Lung (tissue), 11 donors: ENCODE measurements at regions not wholly inside any gene's neighbourhood (a gene's known extent, or its start where the extent isn't known, plus 50 kb on each side); places are given as distances from the start of the nearest gene placed in this dataset.

ENCODE experiments used
- ATAC-seq: fragments of 200-7000 bp; cut with Tn5 transposase; one replicate; pipeline ENCODE4 v1.9.1; 2020; ENCODE audit warnings: moderate number of reproducible peaks; ENCODE audit not compliant: insufficient read depth, low FRiP score
- DNase-seq, 3 donors: peaks; one replicate each; pipeline ENCODE4 v3.0.0-alpha.2; 2013 to 2017
- H3K27ac ChIP-seq, 2 donors: one replicate each; pipeline ENCODE4 v1.5.1; 2013; ENCODE audit warnings: mild to moderate bottlenecking in 2 of 2, moderate library complexity in 2 of 2, control low read depth in 1 of 2, inconsistent platforms in 1 of 2, low read depth in 1 of 2, low read length in 1 of 2
- H3K27me3 ChIP-seq, 3 donors: one replicate each; pipeline ENCODE4 v1.5.1; 2013; ENCODE audit warnings: low read length in 2 of 3; ENCODE audit not compliant: control insufficient read depth in 3 of 3, insufficient read depth in 3 of 3
- H3K36me3 ChIP-seq, 4 donors: one replicate each; pipeline ENCODE4 v1.5.1; 2013; ENCODE audit warnings: low read length in 4 of 4, mild to moderate bottlenecking in 1 of 4, moderate library complexity in 1 of 4; ENCODE audit not compliant: control insufficient read depth in 4 of 4, insufficient read depth in 4 of 4
- H3K4me1 ChIP-seq, 5 donors: one replicate each; pipeline ENCODE4 v1.5.1; 2013; ENCODE audit warnings: low read length in 5 of 5, mild to moderate bottlenecking in 2 of 5, moderate library complexity in 1 of 5; ENCODE audit not compliant: control insufficient read depth in 5 of 5, insufficient read depth in 5 of 5
- H3K4me3 ChIP-seq: one replicate; pipeline ENCODE4 v1.5.1; 2013; ENCODE audit warnings: mild to moderate bottlenecking, control low read depth, moderate library complexity
- H3K9ac ChIP-seq, 2 donors: one replicate each; pipeline ENCODE4 v1.5.1; 2013; ENCODE audit warnings: low read length in 2 of 2, control low read depth in 1 of 2; ENCODE audit not compliant: insufficient read depth in 1 of 2
- H3K9me3 ChIP-seq, 4 donors: one replicate each; pipeline ENCODE4 v1.5.1; 2013; ENCODE audit warnings: low read length in 3 of 4, mild to moderate bottlenecking in 1 of 4, moderate library complexity in 1 of 4; ENCODE audit not compliant: control insufficient read depth in 4 of 4, insufficient read depth in 3 of 4
- CTCF ChIP-seq: IDR thresholded peaks from 2 replicates; pipeline ENCODE4 v1.5.1; 2012; ENCODE audit warnings: mild to moderate bottlenecking; ENCODE audit errors: control extremely low read depth, extremely low read depth
- WGBS, 2 donors: extraction: QIAGEN DNeasy Blood & Tissue Kit; methylation state at CpG; one replicate each; pipeline ENCODE4 v1.1.7; 2013; 5-methylcytosine and 5-hydroxymethylcytosine counted together
- donor health status: control.
- donor health status: control.
- donor health status: Bipolar disorder and iron deficiency.
- donor health status: healthy.
- donor health status: DM: yes; HTN: yes; CAD: no.

- no peak overlapping the region for H3K9ac ChIP-seq
- no peaks in the 10 kb centered on the region for H3K4me1 ChIP-seq
- H3K4me3 ChIP-seq: no peak overlapping the region
- no peak for TF ChIP-seq CTCF
- H3K27ac ChIP-seq: no peak overlapping the region
- WGBS, 2 donors: 72 to 84% methylated on average over 3 of the region's 3 CpGs
- DNase-seq: peak in 1 of 3 donors; percentile 10
- H3K27me3 ChIP-seq: no peaks in the 10 kb centered on the region
- no peak for ATAC-seq
- H3K36me3 ChIP-seq: no peaks in the 10 kb centered on the region
- peaks cover 0 to 4% (median 0%) of the 10 kb centered on the region in 4 donors for H3K9me3 ChIP-seq
Measured at GRCh38 chr11:134932761-134933160, 520.7 kb upstream of the B3GAT1 start.

GRCh38 chr11:134925432-134925831 is 513.4 kb upstream of the B3GAT1 start:
- 81 to 95% methylated on average over 3 of the region's 3 CpGs for WGBS, 2 donors
- H3K9me3 ChIP-seq: peaks cover 0 to under 1% (median 0%) of the 10 kb centered on the region in 4 donors
- H3K9ac ChIP-seq: no peak overlapping the region
- no peak overlapping the region for H3K27ac ChIP-seq
- no peak overlapping the region for H3K4me3 ChIP-seq
- no peak for DNase-seq
- H3K36me3 ChIP-seq: no peaks in the 10 kb centered on the region
- no peak for TF ChIP-seq CTCF
- H3K27me3 ChIP-seq: no peaks in the 10 kb centered on the region
- no peak for ATAC-seq
- no peaks in the 10 kb centered on the region for H3K4me1 ChIP-seq

GRCh38 chr11:134923441-134923840 is 511.4 kb upstream of the B3GAT1 start:
- no peaks in the 10 kb centered on the region for H3K4me1 ChIP-seq
- ATAC-seq (no peak), DNase-seq (no peak)
- H3K9me3 ChIP-seq: no peaks in the 10 kb centered on the region
- TF ChIP-seq CTCF: no peak
- no peak overlapping the region for H3K27ac ChIP-seq
- no peak overlapping the region for H3K9ac ChIP-seq
- 65 to 83% methylated on average over 7 of the region's 7 CpGs for WGBS, 2 donors
- no peak overlapping the region for H3K4me3 ChIP-seq
- no peaks in the 10 kb centered on the region for H3K27me3 ChIP-seq
- no peaks in the 10 kb centered on the region for H3K36me3 ChIP-seq

GRCh38 chr11:134921938-134922337 is 509.9 kb upstream of the B3GAT1 start:
- no peak for TF ChIP-seq CTCF
- H3K4me1 ChIP-seq: no peaks in the 10 kb centered on the region
- 60 to 61% methylated on average over 3 of the region's 3 CpGs for WGBS, 2 donors
- no peak for DNase-seq
- H3K9ac ChIP-seq: no peak overlapping the region
- H3K4me3 ChIP-seq: no peak overlapping the region
- no peak overlapping the region for H3K27ac ChIP-seq
- no peaks in the 10 kb centered on the region for H3K9me3 ChIP-seq
- ATAC-seq: no peak
- H3K27me3 ChIP-seq: no peaks in the 10 kb centered on the region
- no peaks in the 10 kb centered on the region for H3K36me3 ChIP-seq
